HG02970 (cell line): ENCODE measurements at regions not wholly inside any gene's neighbourhood (a gene's known extent, or its start where the extent isn't known, plus 50 kb on each side); places are given as distances from the start of the nearest gene placed in this dataset.

ENCODE experiments used
- ATAC-seq: cut with Tn5 transposase; IDR thresholded peaks from one replicate; pipeline ENCODE4 v1.9.1; 2021; ENCODE audit warnings: mild to moderate bottlenecking, moderate library complexity, moderate number of reproducible peaks; ENCODE audit not compliant: unreplicated experiment, low FRiP score

GRCh38 chr1:199704231-199704630 lies 323.3 kb upstream of the NR5A2 start:
- no peak for ATAC-seq

- ATAC-seq, result no peak
Measured at GRCh38 chr1:199705825-199706224, 321.7 kb upstream of the NR5A2 start.

DNA sequence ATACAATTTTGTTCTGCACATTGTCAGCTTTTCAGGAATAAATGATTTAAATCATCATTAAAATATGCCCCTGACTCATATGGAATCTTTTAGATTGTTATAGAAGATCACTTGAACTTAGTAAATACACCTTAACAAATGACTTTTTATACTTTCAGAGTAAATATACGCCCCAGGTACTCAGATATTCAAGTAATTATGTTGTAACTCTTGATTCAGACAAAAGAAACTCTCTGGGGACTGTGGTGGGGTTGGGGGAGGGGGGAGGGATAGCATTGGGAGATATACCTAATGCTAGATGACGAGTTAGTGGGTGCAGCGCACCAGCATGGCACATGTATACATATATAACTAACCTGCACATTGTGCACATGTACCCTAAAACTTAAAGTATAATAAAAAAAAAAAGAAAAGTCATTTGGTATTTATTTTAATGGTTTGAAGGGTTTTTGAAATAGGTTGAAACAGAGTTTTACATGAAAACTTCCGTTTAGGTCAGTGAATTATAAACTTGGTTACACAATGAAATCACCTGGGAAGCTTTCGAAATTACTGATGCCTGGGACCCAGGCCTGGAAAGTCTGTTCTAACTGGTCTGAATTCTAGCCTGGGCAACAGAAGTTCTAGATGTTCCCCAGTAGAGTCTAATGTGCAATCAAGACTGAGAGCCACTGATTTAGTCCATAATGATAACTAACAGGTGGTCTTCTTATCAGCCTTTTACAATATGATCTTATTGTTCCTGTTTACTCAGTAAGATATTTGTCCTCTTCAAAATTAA lies 320.5 kb upstream of the NR5A2 start:
- ATAC-seq, result no peak

DNA sequence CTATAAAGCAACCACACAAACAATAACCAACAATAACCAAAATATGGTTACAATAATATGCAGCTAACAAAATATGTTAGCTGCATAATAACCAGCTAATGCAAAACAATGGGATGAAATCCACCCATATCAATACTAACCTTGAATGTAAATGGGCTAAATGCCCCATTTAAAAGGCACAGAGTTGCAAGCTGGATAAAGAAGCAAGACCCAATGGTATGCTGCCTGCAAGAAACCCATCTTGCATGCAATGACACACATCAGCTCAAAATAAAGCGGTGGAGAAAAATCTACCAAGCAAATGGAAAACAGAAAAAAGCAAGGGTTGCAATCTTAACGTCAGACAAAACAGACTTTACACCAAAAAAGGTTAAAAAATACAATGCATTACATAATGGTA lies 316.5 kb upstream of the NR5A2 start:
- no peak for ATAC-seq

- ATAC-seq, result no peak
Measured at GRCh38 chr1:199716729-199717128, 310.8 kb upstream of the NR5A2 start.

DNA sequence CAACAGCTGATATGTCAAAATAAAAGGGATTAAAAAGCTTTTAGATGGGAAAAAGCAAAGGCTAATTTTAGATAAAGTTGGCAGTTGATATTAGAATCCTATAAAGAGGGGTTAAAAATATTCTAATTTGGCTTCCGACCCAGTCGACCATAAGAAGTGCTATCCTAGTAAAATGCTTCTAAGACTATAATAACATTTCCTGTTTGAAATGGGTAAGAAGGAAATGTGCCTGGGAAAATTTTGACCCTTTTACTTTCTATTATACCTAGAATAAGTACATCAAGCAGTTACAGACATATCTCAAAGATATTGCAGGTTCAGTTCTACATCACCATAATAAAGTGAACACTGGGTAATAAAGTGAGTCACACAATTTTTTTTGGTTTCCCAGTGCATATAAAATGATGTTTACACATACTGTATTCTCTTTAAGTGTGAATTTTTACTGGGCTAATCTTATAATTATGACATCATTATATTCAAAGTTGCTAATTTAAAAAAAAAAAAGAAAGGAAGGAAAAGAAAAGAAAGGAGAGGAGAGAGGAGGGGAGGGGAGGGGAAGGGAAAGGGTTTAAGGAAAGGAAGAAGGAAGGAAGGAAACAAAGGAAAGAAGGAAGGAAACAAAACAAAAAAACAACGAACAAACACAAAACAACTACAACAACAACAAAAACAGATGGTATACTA lies 308.2 kb upstream of the NR5A2 start:
- ATAC-seq, result no peak

DNA sequence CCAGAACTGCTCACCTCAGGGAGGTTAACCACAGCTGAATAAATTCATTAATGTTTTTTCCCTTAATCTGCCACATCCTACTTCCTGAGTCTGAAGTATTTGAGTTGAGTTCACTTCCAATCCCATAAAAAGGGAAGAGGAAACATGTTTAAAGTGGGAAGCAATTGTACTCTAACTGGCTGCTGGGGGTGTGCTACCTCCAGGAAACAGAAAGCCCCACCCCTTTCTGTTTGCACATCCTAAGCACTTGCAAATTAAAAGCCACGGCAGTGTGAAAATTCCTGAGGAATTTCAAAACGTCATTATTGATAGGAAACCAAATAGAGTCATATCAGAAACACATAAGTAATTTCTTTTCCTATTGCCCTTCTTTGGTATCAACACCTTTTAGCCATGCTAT lies 307.0 kb upstream of the NR5A2 start:
- no peak for ATAC-seq

DNA sequence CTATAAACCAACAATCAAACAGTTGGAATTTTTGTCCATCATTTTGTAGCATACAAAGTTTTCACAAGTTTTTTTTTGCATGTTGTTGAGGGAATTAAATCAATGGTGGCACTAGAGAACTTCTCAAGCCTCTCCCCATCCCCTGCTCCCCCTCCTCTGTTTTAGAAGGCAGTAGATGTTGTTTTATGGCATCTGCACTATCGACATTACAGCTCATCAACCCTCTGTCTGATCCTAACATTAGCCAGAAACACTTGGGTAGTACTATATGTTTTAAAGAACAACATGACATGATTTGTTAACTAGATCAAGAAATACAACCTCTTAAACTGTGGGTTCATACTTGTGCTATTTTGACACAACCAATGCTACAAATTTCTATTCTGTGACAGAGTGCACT lies 306.5 kb upstream of the NR5A2 start:
- no peak for ATAC-seq

GRCh38 chr1:199723250-199723956 lies 304.1 kb upstream of the NR5A2 start:
- no peak for ATAC-seq

GRCh38 chr1:199724049-199724448 lies 303.5 kb upstream of the NR5A2 start:
- no peak for ATAC-seq

GRCh38 chr1:199725002-199725565 lies 302.4 kb upstream of the NR5A2 start:
- no peak for ATAC-seq

GRCh38 chr1:199727682-199728081 lies 299.8 kb upstream of the NR5A2 start:
- no peak for ATAC-seq

DNA sequence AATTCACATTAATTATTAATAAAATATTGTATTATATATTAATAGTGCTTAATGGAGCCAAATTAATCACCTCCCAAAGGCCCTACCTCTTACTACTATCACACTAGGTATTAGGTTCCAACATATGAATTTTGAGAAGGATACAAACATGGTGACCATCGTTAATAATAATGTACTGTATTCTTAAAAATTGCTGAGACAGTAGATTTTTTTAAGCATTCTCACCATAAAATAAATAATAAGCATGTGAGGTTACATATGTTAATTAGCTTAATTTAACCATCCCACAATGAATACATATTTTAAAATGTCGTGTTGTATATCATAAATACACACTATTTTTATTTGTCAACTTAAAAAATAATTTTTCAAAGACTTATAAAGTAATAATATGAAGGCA lies 299.2 kb upstream of the NR5A2 start:
- ATAC-seq, result no peak

GRCh38 chr1:199733125-199733524 lies 294.4 kb upstream of the NR5A2 start:
- no peak for ATAC-seq

DNA sequence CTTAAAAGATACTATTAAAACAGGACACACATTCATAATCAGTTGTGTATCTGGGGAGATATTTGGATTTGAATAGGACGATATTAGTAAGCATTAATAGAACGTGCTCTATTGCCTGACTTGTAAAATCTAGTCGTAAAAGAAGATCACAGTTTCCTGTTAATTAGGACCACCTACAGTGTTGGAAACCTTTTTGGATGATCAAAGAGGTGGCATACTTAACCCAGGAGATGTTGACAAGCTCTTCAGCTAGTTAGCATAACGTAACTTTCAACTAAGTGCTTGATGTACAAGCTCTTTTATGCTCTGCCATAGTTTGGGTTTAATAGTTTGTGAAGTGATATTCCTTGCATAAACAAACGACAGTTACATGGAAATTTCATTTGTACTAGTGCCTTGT lies 293.3 kb upstream of the NR5A2 start:
- ATAC-seq, result no peak

DNA sequence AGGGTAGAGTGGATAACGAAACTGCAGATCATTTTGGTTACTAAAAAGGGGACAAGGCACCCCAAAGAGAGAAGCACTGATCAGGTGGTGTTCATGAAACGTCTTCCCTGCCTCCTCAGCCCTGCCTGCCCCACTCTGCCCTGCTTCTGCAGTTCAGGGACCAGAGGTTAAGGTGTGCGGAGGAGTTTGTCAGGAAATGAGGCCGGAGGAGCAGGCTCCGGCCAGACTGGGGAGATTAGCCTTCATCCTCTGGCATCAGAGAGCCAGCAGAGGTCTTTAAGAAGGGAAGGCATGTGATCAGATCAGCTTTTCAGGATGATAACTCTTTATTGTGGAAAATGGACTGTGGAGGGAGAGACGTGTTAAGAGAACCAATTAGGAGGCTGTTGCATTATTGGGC lies 291.9 kb upstream of the NR5A2 start:
- no peak for ATAC-seq

DNA sequence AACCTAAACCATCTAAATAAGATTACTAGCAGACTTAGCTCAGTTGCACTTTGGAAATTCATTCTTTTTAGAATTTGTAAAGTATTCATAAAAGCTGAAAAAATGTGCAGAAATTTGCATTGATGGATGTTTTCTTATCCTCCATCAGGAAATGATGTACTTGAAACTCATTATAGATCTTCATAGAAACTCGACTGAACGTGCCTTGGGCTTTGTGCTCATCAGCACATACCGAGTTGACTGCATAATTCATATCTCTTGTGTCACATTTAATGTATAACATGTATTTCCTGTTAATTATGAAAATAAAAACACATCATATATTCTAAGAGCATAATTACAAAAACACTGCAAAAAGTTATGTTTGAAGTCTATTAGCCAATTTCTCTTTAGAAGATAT lies 290.9 kb upstream of the NR5A2 start:
- no peak for ATAC-seq

- ATAC-seq, result no peak
Measured at GRCh38 chr1:199741586-199741985, 285.9 kb upstream of the NR5A2 start.

- ATAC-seq, result no peak
Measured at GRCh38 chr1:199742547-199742946, 285.0 kb upstream of the NR5A2 start.

- ATAC-seq, result no peak
Measured at GRCh38 chr1:199743227-199743626, 284.3 kb upstream of the NR5A2 start.

DNA sequence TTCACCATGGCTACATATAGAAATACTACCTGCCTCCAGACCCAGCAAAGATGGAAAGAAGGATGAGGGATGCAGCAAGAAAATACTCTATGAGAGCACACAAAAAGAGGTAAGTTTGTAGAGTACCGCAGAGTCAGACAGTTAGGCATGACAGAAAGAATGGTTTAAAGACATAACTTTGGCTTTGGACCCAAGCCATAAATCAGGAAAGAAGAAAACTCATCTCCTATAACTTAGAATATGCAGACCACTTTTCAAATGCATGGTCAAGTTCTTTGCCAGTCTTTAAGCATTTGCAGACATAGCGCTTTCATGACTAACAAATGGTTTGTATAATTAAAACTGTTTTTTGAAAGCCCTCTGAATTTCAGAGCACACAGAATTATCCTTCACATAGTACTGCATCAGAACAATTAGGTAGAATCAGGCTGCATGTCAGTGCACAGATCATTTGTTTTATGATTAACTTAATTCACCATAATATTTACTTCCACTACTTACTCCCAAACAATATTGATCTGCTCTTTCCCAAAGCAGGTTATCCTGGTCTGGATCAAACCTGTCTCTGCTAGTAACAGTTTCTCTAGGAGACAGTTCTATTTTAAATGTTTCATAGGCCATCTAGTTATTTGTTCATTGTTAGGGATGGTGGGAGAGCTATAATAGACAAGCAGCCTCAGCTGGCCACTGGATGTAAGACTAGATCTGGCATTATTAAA lies 280.7 kb upstream of the NR5A2 start:
- ATAC-seq, result no peak
